HCEC 1CT (cell line): ENCODE measurements at regions not wholly inside any gene's neighbourhood (a gene's known extent, or its start where the extent isn't known, plus 50 kb on each side); places are given as distances from the start of the nearest gene placed in this dataset.
"Not testable (repeated sequence)": the region's sequence is repeated elsewhere in the genome, so short reads cannot be mapped to it uniquely, and the experiment has no call there.

Experiments
- DNase-seq: peaks from one replicate; pipeline ENCODE4 v3.0.0-alpha.2; 2017

DNA sequence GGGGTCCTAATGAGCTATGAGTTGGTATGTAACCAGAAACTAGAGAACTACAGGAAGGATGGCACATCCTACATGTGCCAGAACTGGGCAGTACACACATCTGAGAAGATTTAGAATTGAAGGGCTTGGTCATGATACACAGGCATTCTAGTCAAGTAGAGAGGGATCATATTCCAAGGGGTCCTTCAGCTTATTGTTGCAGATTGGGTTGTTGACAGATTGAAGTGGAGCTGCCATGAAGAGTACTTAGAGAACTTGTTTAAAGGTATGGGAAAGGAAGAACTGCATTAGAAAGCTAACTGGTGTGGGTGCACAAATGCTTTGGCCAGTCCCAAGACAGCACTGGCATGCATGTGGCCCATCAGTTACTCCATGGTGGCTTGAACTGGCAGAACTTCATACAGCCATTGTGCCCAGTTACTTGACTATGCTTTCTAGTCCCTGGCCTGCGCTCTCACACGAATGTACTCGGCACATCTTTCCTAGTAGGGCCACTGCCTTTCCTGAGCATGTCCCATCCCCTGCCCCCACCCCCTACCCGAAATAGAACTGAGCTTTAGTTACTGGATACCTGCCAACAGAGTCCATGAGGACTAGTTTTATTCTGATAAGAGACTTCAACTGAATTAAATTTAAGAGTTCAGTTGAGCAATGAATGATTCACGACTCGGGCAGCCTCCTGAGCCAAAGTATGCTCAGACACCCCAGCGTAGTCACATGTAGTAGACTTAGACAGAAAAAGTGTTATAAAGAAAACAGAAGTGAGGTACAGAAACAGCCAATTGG is 64.0 kb downstream of the CCNG2 start:
- no peak for DNase-seq

DNA sequence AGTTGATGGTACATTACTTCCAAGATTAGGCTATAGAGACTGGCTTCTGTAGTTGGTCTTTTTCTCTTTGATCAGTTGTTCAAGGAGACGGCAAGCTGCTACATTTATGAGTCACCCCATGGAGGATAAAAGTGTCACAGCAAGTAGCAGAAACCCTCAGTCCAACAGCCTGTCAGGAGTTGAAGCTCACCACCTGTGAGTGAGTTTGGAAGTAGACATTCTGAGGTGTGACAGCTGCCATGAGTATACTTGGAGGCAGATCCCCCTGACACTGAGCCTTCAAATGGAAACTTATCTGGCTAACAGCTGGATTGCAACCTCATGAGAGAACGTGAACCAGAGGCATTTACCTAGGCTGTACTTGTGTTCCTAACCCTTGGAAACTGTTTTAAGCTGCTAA is 68.0 kb downstream of the CCNG2 start:
- no peak for DNase-seq

DNA sequence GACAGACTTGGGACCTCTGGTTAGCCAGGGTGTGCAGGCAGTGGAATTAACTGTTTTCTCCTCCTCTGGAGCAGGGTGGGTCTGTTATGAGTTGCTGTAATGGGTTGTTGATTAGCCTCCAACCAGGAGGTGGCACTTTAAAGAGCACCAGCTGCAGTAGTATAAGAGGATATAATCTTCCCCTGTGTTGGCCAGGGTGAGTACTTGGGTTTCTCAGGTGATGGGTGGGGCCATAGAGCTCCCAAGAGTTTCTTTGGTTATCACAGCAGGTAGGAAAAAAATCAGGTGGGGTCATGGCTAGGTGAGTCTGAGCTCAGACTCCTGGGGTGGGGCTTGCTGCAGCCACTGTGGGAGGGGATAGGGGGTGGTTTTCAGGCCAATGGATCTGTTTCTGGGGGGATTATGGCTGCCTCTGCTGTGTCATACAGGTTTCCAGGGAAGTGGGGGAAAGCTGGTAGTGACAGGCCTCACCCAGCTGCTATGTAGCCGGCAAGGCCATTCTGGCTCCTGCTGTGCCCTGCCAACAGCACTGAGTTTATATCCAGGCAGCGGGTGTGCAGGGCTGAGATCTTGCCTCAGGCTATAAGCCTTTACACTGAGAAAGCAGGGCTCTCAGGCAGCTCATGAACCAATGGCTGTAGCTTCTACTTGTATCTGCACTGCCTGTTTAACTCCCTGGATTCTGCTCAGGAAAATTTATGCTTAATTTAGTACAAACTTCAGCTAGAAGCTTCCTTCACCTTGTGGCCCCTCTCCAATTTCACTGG is 70.1 kb downstream of the CCNG2 start:
- no peak for DNase-seq

DNA sequence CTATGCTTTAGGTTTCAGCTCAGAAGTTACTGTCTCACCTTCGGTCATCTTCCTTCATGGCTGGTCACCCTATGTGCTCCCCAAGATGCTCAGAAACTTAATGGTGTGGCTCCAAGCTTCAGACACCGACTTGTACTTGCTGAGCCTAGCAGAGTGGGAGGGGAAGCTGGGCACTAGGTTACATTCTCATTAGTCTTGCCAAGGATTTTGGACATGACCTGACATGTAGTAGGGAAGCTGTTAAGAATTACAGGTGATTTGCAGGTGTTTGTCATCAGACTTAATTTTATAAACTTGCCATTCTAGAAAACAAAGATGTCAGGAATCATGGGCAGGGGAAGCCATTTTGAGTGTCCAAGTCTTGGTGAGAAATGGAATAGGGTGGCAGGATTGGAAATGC is 72.4 kb downstream of the CCNG2 start:
- no peak for DNase-seq

DNA sequence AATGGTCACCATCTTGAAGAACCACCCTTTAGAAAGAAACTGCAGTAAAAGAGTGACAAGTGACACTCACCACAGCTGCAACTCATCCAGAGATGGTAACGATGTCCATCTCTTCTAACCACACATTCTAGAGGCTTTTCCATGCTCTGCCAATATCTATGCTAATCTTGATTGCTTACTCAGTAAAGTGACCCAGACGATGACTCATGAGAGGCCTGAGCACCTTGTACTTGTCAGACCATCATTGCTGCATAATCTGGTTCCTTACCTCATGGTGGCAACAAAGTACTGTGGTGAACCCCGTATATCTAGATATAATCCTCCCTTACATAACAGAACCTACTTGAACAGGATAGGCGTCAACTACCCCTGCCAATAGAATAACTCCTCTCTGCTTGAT is 75.6 kb downstream of the CCNG2 start:
- DNase-seq, result peak; percentile 3

DNA sequence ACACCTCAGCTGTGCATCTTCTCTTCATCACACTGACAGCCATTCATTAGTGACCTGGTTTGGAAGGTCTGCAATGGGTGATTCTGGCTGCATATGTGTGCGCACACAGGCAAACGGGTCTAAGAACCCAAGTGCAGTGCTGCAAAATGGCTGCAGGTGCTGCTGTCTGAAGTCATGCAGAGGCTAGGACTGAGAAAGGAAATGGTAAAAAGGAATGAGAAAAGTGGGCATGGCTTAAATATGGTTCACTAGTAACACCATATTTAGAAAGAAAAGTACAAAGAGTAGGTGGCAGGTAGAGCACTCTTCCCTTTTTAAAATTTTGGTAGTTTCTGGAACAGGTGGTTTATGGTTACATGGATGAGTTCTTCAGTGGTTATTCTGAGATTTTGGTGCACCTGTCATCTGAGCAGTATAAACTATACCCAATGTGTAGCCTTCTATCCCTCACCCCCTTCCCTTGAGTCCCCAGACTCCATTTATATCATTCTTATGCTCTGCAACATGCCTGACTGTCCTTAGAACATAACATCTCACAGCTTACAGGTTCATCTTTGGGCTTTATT is 78.4 kb downstream of the CCNG2 start:
- DNase-seq, result no peak

DNA sequence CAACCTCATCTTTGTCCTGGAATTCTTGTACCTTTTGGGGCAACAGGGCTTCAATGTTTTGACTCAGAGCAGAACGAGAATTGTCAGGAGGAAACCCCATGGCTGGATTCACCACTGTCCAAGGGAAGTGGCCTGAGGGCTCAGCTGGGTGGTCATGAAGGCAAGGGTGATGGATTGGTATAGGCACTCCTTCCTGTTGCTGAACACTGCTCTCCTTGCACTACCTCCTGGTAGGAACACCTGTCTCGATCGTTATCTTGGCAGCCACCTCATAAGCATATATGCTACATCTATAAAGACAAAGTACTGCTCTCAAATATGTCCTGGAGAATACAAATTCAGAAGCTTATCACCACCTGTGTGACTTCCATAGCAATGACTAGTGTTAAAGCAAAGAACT is 79.8 kb downstream of the CCNG2 start:
- DNase-seq, result no peak

DNA sequence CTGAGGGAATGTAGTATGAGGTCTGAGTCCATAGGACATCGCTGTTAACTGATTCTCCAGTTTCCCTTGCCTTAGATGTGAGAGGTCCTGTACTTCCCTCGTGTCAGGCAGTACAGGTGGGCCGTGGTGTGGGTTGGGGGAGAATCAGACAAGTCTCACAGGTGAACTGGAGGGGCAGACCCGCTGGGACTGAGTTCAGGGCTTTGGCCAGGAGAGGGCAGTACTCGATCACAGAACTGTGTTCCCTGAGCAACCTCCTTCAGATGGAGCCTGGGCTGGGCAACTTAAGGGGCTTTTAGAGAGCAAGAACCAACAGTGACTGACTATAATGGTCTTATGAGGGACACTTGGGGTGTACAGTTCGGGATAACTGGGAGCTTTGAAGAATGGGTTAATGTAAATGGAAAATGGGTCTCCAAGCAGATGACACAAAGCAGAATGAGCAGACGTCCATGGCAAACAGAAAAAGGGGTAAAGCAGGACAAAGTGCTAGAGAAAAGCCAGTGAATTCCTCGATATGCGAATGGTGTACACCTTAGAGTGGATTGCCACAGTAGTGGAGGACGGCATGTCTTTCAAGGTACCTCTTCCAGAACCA is 83.6 kb downstream of the CCNG2 start:
- peak; percentile 8 for DNase-seq

DNA sequence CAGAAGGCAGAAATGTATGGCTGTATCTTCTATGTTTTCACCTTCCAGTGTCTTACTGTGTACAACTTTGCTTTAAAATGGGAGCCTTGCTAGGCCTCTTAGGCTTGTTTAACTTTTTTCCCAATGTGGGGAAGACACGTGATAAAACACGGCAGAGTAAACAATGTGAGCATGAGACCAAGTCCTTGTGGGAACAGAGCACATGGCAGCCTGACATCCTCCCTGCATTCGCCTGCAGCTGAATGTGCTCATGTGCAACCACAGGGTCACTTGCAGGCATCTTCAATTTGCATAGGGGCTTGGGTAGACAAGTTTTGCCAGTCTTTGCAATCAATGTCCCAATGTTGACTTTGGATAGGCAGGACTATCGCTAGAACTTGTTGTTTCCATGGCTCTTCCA is 91.8 kb downstream of the CCNG2 start:
- DNase-seq, result no peak

DNA sequence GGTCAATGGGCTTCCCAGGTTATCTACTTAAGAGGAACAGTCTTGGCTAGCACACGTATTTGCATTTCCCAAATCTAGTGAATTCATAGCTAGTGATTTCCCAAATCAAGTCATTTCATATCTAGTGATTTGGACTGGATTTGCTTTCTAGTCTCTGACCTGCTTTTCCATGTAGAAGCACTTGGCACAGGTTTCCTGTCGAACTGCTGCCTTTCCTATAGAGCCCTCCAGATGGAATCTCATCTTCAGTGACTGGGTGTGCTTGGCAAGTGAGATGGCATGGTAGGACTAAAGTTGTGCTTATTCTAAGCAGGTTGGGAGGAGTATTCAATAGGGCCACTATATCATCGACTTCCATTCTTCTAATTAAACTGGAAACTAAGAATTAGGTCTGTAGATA is 94.7 kb downstream of the CCNG2 start:
- no peak for DNase-seq

DNA sequence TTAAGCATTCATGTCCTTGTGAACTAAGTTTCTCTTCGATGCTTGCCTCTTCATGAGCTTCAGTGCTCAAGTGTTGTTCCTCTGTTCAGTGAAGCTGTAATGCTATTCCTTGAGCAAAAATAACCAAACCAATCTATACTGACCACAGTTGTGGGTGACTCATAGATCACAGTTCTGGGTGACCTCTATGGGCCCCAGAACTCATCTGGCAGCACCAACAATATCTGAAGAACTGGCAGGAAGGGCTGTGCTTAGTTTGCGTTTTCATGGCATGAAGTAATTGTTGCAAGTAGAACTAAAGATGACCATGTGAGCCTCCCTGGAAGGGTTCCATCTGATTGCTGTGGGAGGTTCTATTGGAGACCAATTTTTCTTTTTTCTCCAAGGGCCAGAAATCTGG is 106.2 kb downstream of the CCNG2 start:
- DNase-seq, result no peak

DNA sequence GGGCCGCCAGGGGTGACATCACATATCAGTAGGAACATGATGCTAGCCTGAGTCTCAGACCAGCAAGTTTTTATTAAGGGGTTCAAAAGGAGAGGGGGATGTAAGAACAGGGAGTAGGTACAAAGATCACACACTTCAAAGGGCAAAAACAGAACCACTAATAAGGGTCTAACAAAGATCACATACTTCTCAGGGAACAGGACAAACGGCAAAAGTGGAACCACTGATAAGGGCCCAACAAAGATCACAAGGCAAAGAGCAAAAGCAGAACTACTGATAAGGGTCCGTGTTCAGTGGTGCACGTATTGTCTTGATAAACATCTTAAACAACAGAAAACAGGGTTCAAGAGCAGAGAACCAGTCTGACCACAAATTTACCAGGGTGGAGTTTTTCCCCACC is 107.0 kb downstream of the CCNG2 start:
- DNase-seq, result not testable (repeated sequence)

DNA sequence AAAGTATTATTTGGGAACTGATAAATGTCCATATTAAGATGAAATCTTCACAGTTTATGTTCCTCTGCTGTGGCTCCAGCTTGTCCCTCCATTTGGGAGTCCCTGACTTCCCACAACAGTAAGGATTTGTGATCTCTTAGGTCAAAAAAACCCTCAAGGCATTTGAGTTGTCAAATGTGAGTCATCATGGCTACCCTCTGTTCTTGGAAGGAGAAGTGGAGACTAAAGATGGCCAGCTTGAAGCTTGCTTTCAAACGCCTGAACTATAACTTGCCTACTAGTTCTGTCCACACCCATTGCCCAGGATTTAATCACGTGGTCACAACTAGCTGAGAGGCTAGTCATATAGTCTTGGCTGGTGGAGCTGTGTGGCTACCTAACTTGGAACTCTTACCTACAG is 107.8 kb downstream of the CCNG2 start:
- DNase-seq, result no peak

DNA sequence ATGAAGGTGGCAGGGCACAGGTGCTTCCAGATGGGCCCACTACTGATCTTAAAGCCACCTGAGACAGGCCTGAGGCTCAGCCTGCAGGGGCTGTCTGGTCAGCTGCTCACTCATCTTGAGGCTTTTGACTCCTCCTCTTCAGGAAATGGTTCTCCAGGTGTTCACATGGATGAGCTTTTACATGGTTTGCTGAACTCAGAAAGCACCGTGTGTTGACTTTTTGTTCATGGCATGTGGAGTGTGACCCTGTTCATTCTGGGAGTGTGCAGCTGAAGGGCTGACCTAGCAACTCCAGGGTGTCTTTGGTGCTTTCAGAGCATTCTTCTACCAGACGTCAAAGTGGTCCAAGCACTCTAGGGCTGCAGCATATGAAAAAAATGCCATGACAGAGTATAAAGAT is 111.1 kb downstream of the CCNG2 start:
- no peak for DNase-seq

DNA sequence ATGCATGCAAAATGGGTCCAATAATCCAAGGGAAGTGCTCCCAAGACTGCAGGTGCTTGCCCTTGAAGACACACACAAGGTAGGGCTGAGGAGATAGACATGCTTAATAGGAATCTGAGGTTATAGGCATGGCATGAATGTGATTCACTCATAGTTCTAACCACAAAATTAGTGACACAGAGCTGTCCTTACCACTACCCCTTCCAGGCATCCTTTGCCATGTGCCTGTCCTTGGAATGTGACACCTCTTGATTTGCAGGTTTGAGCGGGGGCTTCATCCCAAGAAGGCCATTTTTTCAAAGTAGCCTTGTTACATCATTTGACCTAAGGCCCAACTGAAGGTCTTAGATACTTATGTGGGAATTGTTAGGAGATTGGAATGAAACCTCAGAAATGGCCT is 112.5 kb downstream of the CCNG2 start:
- no peak for DNase-seq

DNA sequence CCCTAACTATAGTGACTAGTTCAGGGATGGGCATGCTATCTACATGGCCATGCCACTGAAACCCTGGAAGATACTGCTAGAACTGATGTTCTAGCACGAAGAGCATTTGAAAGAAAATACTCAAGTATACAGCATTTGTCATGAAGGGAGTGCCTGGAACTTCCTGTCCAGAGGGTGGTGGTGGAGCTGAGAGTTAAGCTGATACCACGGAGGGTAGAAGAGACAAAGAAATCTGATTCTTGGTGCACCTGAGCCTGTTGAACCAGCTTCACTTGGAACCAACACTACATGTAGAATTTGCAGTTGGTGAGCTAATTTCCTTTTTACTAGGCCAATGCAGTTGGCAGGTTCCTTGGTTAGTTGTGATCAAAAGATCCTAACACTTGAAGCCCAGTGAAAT is 116.4 kb downstream of the CCNG2 start:
- no peak for DNase-seq

DNA sequence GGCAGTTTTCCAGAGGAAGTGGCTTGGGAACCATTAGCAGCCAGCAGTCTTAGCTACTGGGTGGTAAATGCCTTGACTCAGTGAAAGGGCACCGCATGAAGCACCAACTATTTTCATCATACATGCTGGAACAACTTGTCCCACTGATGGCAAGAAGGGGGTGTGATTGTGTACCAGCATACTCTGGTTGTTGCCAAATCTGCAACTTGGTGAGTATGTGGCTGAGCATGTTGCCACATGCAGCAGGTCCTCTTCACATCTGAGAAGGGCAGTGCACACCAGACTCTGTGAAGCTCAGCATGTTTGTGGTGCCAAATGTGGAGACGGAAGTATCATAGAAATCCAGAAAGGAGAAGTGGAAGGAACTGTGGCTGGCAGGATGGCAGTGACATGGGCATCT is 122.1 kb downstream of the CCNG2 start:
- DNase-seq, result not testable (repeated sequence)

DNA sequence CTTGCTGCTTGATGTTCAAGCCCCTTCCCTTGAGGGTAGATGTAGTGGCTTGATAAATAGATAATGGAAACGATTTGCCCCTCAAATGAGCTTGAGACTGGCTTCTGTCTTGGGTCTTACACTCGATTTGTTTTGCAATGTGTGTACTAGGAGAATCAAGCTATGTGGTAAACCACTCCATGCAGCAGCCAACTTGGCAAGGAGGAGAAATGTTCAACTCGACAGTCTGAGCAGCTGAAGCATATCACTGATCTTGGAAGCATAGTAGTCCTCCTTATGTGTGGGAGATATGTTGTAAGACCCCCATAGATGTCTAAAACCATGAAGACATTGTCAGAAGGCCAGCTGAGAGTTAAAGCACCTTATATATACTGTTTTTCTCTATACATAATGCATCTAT is 125.3 kb downstream of the CCNG2 start:
- DNase-seq, result no peak

DNA sequence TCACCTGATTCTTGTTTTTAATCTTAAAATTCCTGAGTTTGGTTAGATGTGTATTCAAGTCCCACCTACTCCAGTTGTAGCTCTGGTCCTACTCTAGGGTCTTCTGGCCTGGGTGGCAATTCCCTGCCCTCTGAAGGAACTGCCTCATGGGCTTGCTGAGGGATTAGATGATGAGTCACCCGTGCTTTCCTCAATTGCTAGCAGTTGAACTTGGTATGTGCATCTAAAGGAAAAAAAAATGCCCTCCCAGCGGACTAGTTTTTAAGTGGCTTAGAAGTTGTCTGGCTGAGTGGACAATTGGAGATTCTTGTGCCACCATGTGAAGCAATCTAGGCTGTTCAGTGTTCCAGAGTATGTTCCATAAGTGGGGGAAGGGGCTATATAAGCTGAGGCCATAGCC is 127.0 kb downstream of the CCNG2 start:
- DNase-seq, result no peak

DNA sequence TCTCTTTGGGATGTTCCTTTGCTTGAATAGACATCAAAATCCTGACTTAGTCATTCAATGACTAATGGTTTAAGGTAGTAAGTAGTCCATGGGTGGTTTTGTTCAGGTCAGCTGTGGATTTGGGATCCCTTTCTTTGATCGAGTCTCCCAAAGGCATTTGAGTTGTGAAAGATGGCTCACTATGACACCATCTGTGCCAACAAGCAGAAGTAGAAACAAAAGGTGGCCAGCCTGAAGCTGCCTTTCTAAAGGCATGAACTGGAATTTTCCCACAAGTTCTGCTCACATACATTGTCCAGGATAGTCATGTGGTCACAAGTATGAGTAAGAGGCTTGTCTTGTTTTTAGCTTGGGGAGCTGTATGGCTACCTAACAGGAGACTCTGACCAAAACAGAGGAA is 129.9 kb downstream of the CCNG2 start:
- DNase-seq, result no peak

DNA sequence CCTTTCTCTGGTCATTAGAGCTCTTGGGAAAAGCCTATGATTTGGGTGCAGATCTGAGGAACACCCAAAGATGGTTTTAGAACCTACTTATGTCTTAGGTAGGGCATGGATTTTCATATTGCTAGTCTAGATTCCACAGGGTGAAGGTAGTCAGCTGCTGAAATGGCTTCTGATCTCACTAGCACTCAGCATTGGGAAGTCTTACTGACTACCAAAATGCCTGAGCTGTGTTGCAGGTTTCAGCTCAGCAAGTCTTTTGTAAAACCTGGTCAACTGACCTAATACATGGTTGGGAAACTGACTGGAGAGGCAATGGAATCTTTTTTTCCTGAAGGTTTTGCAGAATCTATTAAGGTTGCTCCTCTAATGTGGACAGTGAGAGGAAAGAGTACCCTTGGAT is 136.4 kb downstream of the CCNG2 start:
- no peak for DNase-seq

DNA sequence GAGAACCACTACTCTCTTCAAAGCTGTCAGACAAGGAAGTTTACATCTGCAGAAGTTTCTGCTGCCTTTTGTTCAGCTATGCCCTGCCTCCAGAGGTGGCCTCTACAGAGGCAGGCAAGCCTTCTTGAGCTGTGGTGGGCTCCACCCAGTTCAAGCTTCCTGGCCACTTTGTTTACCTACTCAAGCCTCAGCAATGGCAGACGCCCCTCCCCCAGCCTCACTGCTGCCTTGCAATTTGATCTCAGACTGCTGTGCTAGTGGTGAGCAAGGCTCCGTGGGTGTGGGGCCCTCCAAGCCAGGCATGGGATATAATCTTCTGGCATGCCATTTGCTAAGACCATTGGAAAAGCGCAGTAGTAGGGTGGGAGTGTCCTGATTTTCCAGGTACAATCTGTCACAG is 144.0 kb downstream of the CCNG2 start:
- not testable (repeated sequence) for DNase-seq

DNA sequence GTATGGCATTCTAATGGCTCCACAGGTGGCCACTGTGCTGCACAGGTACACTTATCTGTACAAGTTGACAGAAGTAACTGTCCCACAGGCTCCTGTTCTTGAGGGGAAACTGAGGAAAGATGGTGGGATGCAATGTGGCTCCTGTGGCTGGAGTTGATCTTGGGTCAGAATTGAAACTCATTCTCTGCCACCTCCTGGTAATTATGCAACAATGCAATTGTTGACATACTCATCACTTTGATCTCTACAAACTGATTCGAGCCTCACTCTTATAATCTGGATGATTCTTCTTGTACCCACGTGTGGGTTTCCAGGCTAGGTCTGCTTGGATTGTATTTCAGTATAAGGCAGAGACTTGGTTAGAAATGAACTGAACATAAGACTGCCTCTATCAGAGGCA is 148.8 kb downstream of the CCNG2 start:
- no peak for DNase-seq

DNA sequence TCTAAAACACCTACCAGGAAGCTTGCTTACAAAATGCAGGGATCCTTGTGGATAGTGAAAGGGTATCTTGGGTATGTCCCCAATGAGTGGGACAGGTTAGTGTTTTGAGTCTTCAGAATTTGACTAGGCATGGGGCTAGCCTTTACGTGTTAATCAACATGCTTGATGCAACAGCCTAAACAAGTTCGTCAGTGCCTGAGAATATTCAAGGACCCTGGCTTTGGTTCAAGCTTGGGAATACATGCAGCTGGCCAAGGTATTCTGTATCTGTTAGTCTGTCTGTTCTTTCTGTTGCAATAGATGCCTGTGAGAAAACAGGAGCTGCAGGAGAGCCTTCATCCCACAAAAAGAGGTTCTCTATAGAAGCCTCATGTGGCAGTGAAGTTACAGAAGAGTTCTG is 149.5 kb downstream of the CCNG2 start:
- DNase-seq, result no peak
